ENCODE measurements at regions not wholly inside any gene's neighbourhood (a gene's known extent, or its start where the extent isn't known, plus 50 kb on each side); places are given as distances from the start of the nearest gene placed in this dataset.

GRCh38 chr6:99810942-99811620 is 182.9 kb downstream of the MCHR2 start:
- TF ChIP-seq TEAD4 (IDR thresholded peaks at IDR 0.05): peak; percentile 71
- TF ChIP-seq FOXM1 (IDR thresholded peaks at IDR 0.05; ENCODE audit: borderline replicate concordance, low read depth): no peak
- TF ChIP-seq, protein P1, sequence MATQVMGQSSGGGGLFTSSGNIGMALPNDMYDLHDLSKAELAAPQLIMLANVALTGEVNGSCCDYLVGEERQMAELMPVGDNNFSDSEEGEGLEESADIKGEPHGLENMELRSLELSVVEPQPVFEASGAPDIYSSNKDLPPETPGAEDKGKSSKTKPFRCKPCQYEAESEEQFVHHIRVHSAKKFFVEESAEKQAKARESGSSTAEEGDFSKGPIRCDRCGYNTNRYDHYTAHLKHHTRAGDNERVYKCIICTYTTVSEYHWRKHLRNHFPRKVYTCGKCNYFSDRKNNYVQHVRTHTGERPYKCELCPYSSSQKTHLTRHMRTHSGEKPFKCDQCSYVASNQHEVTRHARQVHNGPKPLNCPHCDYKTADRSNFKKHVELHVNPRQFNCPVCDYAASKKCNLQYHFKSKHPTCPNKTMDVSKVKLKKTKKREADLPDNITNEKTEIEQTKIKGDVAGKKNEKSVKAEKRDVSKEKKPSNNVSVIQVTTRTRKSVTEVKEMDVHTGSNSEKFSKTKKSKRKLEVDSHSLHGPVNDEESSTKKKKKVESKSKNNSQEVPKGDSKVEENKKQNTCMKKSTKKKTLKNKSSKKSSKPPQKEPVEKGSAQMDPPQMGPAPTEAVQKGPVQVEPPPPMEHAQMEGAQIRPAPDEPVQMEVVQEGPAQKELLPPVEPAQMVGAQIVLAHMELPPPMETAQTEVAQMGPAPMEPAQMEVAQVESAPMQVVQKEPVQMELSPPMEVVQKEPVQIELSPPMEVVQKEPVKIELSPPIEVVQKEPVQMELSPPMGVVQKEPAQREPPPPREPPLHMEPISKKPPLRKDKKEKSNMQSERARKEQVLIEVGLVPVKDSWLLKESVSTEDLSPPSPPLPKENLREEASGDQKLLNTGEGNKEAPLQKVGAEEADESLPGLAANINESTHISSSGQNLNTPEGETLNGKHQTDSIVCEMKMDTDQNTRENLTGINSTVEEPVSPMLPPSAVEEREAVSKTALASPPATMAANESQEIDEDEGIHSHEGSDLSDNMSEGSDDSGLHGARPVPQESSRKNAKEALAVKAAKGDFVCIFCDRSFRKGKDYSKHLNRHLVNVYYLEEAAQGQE (IDR thresholded peaks at IDR 0.05; ENCODE audit: low read depth): no peak
- no peak for TF ChIP-seq TCF12 (IDR thresholded peaks at IDR 0.05; ENCODE audit: low read depth)
- TF ChIP-seq RAD21 (IDR thresholded peaks at IDR 0.05; ENCODE audit: low read depth): no peak
- TF ChIP-seq NFIC (IDR thresholded peaks at IDR 0.05): no peak
- 0 out of 2 replicates have a peak, but pooled peaks have one; percentile 44 for TF ChIP-seq USF1 (IDR thresholded peaks at IDR 0.05)

GRCh38 chr6:99811636-99812035 is 182.4 kb downstream of the MCHR2 start:
- no peak for TF ChIP-seq TAF1 (IDR thresholded peaks at IDR 0.05; ENCODE audit: low read depth)
- no peak for TF ChIP-seq USF1 (IDR thresholded peaks at IDR 0.05)
- TF ChIP-seq, protein P1 (IDR thresholded peaks at IDR 0.05; ENCODE audit: low read depth): no peak

- TF ChIP-seq CREB1 (IDR thresholded peaks at IDR 0.05; ENCODE audit: low read depth) (no peak), EGR1 (IDR thresholded peaks at IDR 0.05) (no peak), MAX (IDR thresholded peaks at IDR 0.05) (no peak), RAD21 (IDR thresholded peaks at IDR 0.05; ENCODE audit: low read depth) (no peak), CEBPB (IDR thresholded peaks at IDR 0.05) (no peak), TEAD4 (IDR thresholded peaks at IDR 0.05) (no peak), YY1 (IDR thresholded peaks at IDR 0.05; ENCODE audit: low read depth) (no peak), FOXM1 (IDR thresholded peaks at IDR 0.05; ENCODE audit: borderline replicate concordance, low read depth) (no peak), TCF12 (IDR thresholded peaks at IDR 0.05; ENCODE audit: low read depth) (no peak), EP300 (IDR thresholded peaks at IDR 0.05; ENCODE audit: borderline replicate concordance) (no peak), TAF1 (IDR thresholded peaks at IDR 0.05; ENCODE audit: low read depth) (no peak), NFIC (IDR thresholded peaks at IDR 0.05) (no peak), ZBTB7A (IDR thresholded peaks at IDR 0.05; ENCODE audit: low read depth) (no peak), USF1 (IDR thresholded peaks at IDR 0.05) (no peak)
- TF ChIP-seq, protein P1 (IDR thresholded peaks at IDR 0.05; ENCODE audit: low read depth): no peak
Observed at GRCh38 chr6:99813565-99813964, 180.5 kb downstream of the MCHR2 start.

DNA sequence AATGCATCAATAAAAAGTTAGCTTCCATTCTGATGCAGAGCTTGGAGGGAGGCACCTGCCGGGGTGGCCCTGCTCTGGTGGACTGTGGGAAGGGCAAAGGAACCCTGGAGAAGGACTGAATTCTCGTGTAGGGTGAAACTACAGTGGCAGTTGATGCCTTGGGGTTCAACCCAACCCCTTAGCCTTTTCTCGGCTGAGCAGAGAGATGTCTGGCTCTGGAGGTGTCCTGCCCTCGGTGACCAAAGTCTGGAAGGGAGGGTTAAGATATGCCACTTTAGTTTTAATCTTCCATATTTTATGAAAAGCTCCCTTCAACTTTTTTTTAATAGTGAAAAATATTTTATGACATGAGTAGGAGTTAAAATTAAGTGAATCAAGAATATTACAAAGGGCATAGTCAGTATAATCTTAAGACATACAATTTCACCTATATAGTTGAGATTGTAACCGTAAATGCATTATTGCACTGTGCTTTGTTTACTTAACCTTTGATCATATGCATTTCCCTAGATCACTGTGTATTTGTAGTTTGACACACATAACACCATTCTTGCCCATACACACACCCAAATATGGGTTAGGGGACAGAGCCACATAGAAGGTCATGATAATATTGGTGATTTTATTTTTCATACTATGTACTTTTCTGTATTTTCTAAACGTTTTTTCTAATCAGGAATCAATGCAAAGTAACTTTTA is 179.6 kb downstream of the MCHR2 start:
- TF ChIP-seq YY1 (IDR thresholded peaks at IDR 0.05; ENCODE audit: low read depth) (no peak), FOXM1 (IDR thresholded peaks at IDR 0.05; ENCODE audit: borderline replicate concordance, low read depth) (no peak), RAD21 (IDR thresholded peaks at IDR 0.05; ENCODE audit: low read depth) (no peak), CREB1 (IDR thresholded peaks at IDR 0.05; ENCODE audit: low read depth) (no peak), TEAD4 (IDR thresholded peaks at IDR 0.05) (no peak), MAX (IDR thresholded peaks at IDR 0.05) (no peak), NFIC (IDR thresholded peaks at IDR 0.05) (no peak), TCF12 (IDR thresholded peaks at IDR 0.05; ENCODE audit: low read depth) (no peak), EP300 (IDR thresholded peaks at IDR 0.05; ENCODE audit: borderline replicate concordance) (no peak), ZBTB7A (IDR thresholded peaks at IDR 0.05; ENCODE audit: low read depth) (no peak), EGR1 (IDR thresholded peaks at IDR 0.05) (no peak), TAF1 (IDR thresholded peaks at IDR 0.05; ENCODE audit: low read depth) (no peak), CEBPB (IDR thresholded peaks at IDR 0.05) (no peak), USF1 (IDR thresholded peaks at IDR 0.05) (no peak)
- TF ChIP-seq, protein P1 (IDR thresholded peaks at IDR 0.05; ENCODE audit: low read depth): no peak
